Upper lobe of right lung (tissue), 1 donor: ENCODE measurements at regions not wholly inside any gene's neighbourhood (a gene's known extent, or its start where the extent isn't known, plus 50 kb on each side); places are given as distances from the start of the nearest gene placed in this dataset.

Source experiments
- ATAC-seq: fragments of 200-7000 bp; cut with Tn5 transposase; one replicate; pipeline ENCODE4 v1.9.1; 2020; ENCODE audit warnings: mild to moderate bottlenecking, moderate library complexity
- DNase-seq: peaks from one replicate; pipeline ENCODE4 v3.0.0-alpha.2; 2020
- H3K27ac ChIP-seq: fragments of 200-600 bp; one replicate; pipeline ENCODE4 v1.8.0; 2022
- H3K27me3 ChIP-seq: fragments of 200-600 bp; one replicate; pipeline ENCODE4 v1.8.0; 2022; ENCODE audit warnings: mild to moderate bottlenecking
- H3K36me3 ChIP-seq: fragments of 200-600 bp; one replicate; pipeline ENCODE4 v1.8.0; 2022
- H3K4me1 ChIP-seq: fragments of 200-600 bp; one replicate; pipeline ENCODE4 v1.8.0; 2022
- H3K4me3 ChIP-seq: fragments of 200-600 bp; one replicate; pipeline ENCODE4 v1.8.0; 2022; ENCODE audit warnings: mild to moderate bottlenecking
- H3K9me3 ChIP-seq: fragments of 200-600 bp; one replicate; pipeline ENCODE4 v1.8.0; 2022
- intact Hi-C: fragments of 100-400 bp; cut with DNase I; formaldehyde crosslinking; loops from one replicate; pipeline ENCODE4 v1.11.0; 2022
- TF ChIP-seq, protein P1 (sequence below): fragments of 200-600 bp; IDR thresholded peaks from one replicate; pipeline ENCODE4 v1.8.0; 2022; ENCODE audit warnings: antibody characterized with exemption
- donor health status: DM: no; HTN: yes; CAD: no; lungs with severe emphysema.

- Histone ChIP-seq H3K4me1 (no peaks in the 10 kb centered on the region), H3K27me3 (no peaks in the 10 kb centered on the region), H3K9me3 (no peaks in the 10 kb centered on the region), H3K36me3 (no peaks in the 10 kb centered on the region), H3K27ac (no peak overlapping the region), H3K4me3 (no peak overlapping the region)
- ATAC-seq = no peak
- DNase-seq = no peak
- intact Hi-C loops = no loop called here
- TF ChIP-seq, protein P1, sequence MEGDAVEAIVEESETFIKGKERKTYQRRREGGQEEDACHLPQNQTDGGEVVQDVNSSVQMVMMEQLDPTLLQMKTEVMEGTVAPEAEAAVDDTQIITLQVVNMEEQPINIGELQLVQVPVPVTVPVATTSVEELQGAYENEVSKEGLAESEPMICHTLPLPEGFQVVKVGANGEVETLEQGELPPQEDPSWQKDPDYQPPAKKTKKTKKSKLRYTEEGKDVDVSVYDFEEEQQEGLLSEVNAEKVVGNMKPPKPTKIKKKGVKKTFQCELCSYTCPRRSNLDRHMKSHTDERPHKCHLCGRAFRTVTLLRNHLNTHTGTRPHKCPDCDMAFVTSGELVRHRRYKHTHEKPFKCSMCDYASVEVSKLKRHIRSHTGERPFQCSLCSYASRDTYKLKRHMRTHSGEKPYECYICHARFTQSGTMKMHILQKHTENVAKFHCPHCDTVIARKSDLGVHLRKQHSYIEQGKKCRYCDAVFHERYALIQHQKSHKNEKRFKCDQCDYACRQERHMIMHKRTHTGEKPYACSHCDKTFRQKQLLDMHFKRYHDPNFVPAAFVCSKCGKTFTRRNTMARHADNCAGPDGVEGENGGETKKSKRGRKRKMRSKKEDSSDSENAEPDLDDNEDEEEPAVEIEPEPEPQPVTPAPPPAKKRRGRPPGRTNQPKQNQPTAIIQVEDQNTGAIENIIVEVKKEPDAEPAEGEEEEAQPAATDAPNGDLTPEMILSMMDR = no peak
These were observed 118.2 kb downstream of the PTCHD4 start for GRCh38 chr6:47992809-47993208.

- no peaks in the 10 kb centered on the region for H3K36me3 ChIP-seq
- H3K27me3 ChIP-seq = no peaks in the 10 kb centered on the region
- H3K4me3 ChIP-seq = no peak overlapping the region
- no peak for DNase-seq
- no peaks in the 10 kb centered on the region for H3K4me1 ChIP-seq
- intact Hi-C loops = no loop called here
- no peaks in the 10 kb centered on the region for H3K9me3 ChIP-seq
- ATAC-seq = no peak
- TF ChIP-seq, protein P1 = no peak
- H3K27ac ChIP-seq = no peak overlapping the region
These were observed 127.5 kb downstream of the PTCHD4 start for GRCh38 chr6:47983491-47983890.

GRCh38 chr6:47977314-47977713 lies 133.7 kb downstream of the PTCHD4 start:
- Histone ChIP-seq H3K27ac (no peak overlapping the region), H3K4me3 (no peak overlapping the region), H3K36me3 (no peaks in the 10 kb centered on the region), H3K9me3 (no peaks in the 10 kb centered on the region), H3K27me3 (no peaks in the 10 kb centered on the region), H3K4me1 (no peaks in the 10 kb centered on the region)
- DNase-seq = no peak
- TF ChIP-seq, protein P1 = no peak
- intact Hi-C loops = no loop called here
- ATAC-seq = no peak

DNA sequence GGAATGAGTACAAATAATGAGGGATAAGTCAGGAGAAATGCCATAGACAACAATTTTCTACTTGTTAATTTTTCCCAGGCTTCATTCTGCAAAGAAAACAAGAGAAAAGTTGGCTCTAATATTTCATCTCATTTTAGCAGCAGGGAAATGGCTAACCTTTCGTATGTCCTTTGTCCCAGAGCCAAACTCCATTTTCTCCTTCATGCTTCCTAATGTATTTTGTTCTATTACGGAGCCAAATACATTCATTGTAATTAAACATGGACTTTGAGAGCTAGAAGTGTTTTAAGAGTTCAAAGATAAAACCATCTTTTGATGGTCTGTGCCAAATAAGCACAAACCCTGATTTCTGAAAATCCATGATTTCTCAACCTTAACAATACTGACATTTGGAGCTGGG lies 136.9 kb downstream of the PTCHD4 start:
- H3K36me3 ChIP-seq = no peaks in the 10 kb centered on the region
- H3K27ac ChIP-seq = no peak overlapping the region
- ATAC-seq (no peak), DNase-seq (no peak)
- no peaks in the 10 kb centered on the region for H3K9me3 ChIP-seq
- H3K4me3 ChIP-seq = no peak overlapping the region
- intact Hi-C loops = no loop called here
- TF ChIP-seq, protein P1 = no peak
- no peaks in the 10 kb centered on the region for H3K27me3 ChIP-seq
- no peaks in the 10 kb centered on the region for H3K4me1 ChIP-seq

DNA sequence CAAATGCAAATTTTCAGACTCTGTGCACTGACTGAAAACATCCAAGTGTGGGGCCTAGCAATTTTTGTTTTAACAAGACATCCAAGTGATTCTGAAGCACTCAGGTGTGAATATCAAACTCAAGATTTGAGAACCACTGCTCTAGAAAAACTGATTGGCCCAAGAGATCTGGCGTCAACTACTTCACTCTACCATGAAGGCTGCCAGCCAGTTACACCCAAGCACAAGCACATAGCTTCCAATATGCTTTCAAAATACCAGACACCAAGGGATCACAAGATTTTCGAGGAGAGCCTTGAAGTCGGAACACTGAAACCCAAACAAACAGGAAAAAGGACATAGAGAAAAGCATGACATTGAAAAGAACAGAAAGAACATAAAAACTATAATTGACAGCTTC lies 140.2 kb downstream of the PTCHD4 start:
- no peak overlapping the region for H3K4me3 ChIP-seq
- no peaks in the 10 kb centered on the region for H3K27me3 ChIP-seq
- ATAC-seq (no peak), DNase-seq (no peak)
- no peaks in the 10 kb centered on the region for H3K36me3 ChIP-seq
- H3K4me1 ChIP-seq = no peaks in the 10 kb centered on the region
- TF ChIP-seq, protein P1 = no peak
- H3K27ac ChIP-seq = no peak overlapping the region
- no peaks in the 10 kb centered on the region for H3K9me3 ChIP-seq
- intact Hi-C loops = no loop called here

DNA sequence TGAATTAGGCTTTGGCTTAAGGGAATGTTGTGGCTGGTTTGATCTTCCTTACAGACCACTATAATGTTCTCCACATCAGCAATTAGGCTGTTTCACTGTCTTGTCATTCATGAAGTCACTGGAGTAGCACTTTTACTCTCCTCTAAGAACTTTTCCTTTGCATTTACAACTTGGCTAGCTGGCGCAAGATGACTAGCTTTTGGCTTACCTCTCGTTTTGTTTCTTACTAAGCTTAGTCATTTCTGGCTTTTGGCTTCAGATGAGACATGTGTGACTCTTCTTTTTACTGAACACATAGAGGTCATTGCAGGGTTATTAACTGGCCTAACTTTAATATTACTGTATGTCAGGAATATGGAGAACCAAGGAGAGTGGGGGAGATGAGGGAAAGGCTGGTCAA lies 143.2 kb downstream of the PTCHD4 start:
- H3K36me3 ChIP-seq = no peaks in the 10 kb centered on the region
- H3K27ac ChIP-seq = no peak overlapping the region
- no peaks in the 10 kb centered on the region for H3K9me3 ChIP-seq
- intact Hi-C loops = no loop called here
- no peaks in the 10 kb centered on the region for H3K27me3 ChIP-seq
- TF ChIP-seq, protein P1 = no peak
- DNase-seq (no peak), ATAC-seq (no peak)
- H3K4me3 ChIP-seq = no peak overlapping the region
- no peaks in the 10 kb centered on the region for H3K4me1 ChIP-seq
